K562 (cell line): ENCODE measurements at regions not wholly inside any gene's neighbourhood (a gene's known extent, or its start where the extent isn't known, plus 50 kb on each side); places are given as distances from the start of the nearest gene placed in this dataset.

Source experiments
- ELK1 ChIP-seq: sonication (generic); formaldehyde crosslinking; IDR thresholded peaks from 2 replicates; pipeline ENCODE4 v1.8.1; 2022; ENCODE audit warnings: missing genetic modification reagents
- EZH2 ChIP-seq: IDR thresholded peaks from 2 replicates; pipeline ENCODE4 v1.6.1; 2012; ENCODE audit warnings: low read depth, mild to moderate bottlenecking, inconsistent platforms, low read length, borderline replicate concordance
- PML ChIP-seq: IDR thresholded peaks from 2 replicates; pipeline ENCODE4 v1.6.1; 2012; ENCODE audit warnings: low read length, inconsistent platforms

GRCh38 chr14:106766145-106766544 lies 1239.8 kb downstream of the TMEM121 start:
- TF ChIP-seq EZH2 (no peak), ELK1 (CRISPR knock-in tag) (no peak), PML (no peak)
